Neural crest cell (in vitro differentiated cells): ENCODE measurements at regions not wholly inside any gene's neighbourhood (a gene's known extent, or its start where the extent isn't known, plus 50 kb on each side); places are given as distances from the start of the nearest gene placed in this dataset.

Source experiments
- DNase-seq: peaks from one replicate; pipeline ENCODE4 v3.0.0; 2021; ENCODE audit warnings: low read depth, mixed read lengths, low spot score
- H3K27ac Mint-ChIP-seq: one replicate; pipeline ENCODE4 v1.8.0; 2021; ENCODE audit warnings: mild to moderate bottlenecking, mixed read lengths; ENCODE audit not compliant: unreplicated experiment
- H3K27me3 Mint-ChIP-seq: 2 replicates; pipeline ENCODE4 v1.8.0; 2021; ENCODE audit warnings: low read depth, mild to moderate bottlenecking, mixed read lengths
- H3K36me3 Mint-ChIP-seq: 2 replicates; pipeline ENCODE4 v1.8.0; 2021; ENCODE audit warnings: low read depth, mild to moderate bottlenecking, mixed read lengths
- H3K4me1 Mint-ChIP-seq: 2 replicates; pipeline ENCODE4 v1.8.0; 2021; ENCODE audit warnings: mixed read lengths
- H3K4me3 Mint-ChIP-seq: one replicate; pipeline ENCODE4 v1.8.0; 2021; ENCODE audit warnings: mild to moderate bottlenecking, mixed read lengths
- H3K9me3 Mint-ChIP-seq: 2 replicates; pipeline ENCODE4 v1.8.0; 2021; ENCODE audit warnings: mixed read lengths
- TF ChIP-seq, protein P1 (sequence below): fragments of 200-600 bp; sonication (generic); conservative IDR thresholded peaks from 2 replicates; pipeline ENCODE4 v1.5.0; 2021; ENCODE audit warnings: antibody characterized with exemption, mild to moderate bottlenecking

DNA sequence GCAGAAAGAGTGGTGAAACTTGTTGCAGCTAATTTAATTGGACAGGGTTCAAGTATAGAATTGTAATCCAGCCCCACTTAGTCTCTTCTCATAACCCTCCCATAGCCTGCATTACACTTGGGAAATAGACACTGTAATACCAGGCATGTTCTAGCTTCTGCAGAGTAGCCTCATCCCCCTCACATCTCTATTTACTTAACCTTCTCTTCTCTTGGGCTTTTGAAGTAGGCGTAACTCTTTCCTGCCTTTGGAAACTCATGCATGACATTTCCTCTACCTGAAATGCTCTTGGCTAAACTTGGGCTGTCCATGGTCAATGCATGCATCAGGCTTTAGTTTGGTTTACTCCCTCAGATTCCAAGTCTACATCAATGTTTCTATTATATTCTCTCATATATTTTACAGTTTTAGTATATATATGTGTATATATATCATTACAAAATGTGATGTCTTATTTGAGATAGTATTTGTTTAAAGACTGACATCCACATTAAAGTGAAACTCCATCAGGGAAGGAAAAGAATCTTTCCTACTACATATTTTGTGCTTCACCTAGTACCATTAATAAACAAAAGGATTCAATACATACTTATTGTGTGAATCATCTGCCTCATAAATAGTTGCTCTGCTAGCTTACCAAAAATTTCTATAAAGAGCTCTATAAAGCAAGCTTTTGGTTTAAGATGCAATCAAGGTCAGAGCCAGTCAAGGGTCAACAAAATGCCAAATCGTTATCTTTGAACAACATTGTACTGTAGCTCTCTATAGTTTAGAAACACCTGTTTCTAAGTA lies 1158.0 kb downstream of the MAT2B start:
- H3K4me1 Mint-ChIP-seq = no peaks in the 10 kb centered on the region
- no peak for DNase-seq
- no peak overlapping the region for H3K4me3 Mint-ChIP-seq
- H3K27ac Mint-ChIP-seq = no peak overlapping the region
- TF ChIP-seq, protein P1, sequence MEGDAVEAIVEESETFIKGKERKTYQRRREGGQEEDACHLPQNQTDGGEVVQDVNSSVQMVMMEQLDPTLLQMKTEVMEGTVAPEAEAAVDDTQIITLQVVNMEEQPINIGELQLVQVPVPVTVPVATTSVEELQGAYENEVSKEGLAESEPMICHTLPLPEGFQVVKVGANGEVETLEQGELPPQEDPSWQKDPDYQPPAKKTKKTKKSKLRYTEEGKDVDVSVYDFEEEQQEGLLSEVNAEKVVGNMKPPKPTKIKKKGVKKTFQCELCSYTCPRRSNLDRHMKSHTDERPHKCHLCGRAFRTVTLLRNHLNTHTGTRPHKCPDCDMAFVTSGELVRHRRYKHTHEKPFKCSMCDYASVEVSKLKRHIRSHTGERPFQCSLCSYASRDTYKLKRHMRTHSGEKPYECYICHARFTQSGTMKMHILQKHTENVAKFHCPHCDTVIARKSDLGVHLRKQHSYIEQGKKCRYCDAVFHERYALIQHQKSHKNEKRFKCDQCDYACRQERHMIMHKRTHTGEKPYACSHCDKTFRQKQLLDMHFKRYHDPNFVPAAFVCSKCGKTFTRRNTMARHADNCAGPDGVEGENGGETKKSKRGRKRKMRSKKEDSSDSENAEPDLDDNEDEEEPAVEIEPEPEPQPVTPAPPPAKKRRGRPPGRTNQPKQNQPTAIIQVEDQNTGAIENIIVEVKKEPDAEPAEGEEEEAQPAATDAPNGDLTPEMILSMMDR = no peak
- no peaks in the 10 kb centered on the region for H3K36me3 Mint-ChIP-seq
- H3K9me3 Mint-ChIP-seq = no peaks in the 10 kb centered on the region
- no peaks in the 10 kb centered on the region for H3K27me3 Mint-ChIP-seq

DNA sequence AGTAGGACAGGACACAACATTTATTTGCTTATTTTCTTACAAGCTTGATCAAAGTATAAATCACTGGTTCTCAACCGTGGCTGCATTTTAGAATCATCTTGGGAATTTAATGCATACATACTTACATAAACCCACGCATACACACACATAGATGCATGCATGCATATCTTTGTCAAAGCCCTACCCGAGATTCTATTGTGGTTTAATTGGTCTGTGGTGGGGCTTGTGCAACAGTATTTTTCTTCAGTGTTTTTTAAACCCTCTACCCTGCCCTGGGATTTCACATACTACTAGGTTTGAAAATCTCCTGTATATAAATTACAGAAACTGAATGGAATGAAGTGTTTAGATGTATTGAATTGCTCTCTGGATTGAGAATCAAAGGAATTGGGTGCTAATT lies 1166.2 kb downstream of the MAT2B start:
- H3K27me3 Mint-ChIP-seq = no peaks in the 10 kb centered on the region
- no peaks in the 10 kb centered on the region for H3K4me1 Mint-ChIP-seq
- no peak for DNase-seq
- peaks cover 2% of the 10 kb centered on the region for H3K9me3 Mint-ChIP-seq
- H3K27ac Mint-ChIP-seq = no peak overlapping the region
- no peak overlapping the region for H3K4me3 Mint-ChIP-seq
- TF ChIP-seq, protein P1 = no peak
- no peaks in the 10 kb centered on the region for H3K36me3 Mint-ChIP-seq

DNA sequence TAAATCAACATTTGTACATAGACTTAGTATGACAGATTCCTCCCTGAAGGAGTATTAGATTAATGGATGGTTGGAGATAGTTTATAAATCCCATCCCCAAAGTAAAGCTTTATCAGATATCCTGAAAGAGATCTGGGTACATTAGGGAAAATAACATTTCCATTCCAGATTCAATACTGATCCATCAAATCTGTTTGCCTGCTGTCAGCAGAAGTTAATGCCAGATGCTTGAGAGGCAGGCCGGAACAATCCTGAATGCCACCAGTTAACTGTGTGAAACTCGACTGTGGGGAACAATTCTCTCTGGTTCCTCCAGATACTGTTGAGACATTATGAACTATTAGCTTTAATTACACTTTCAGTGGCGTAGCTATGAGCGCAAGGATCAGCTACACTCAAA lies 1166.8 kb downstream of the MAT2B start:
- Mint-ChIP-seq H3K9me3 (peaks cover 2% of the 10 kb centered on the region), H3K36me3 (no peaks in the 10 kb centered on the region), H3K4me3 (no peak overlapping the region), H3K27me3 (no peaks in the 10 kb centered on the region), H3K27ac (no peak overlapping the region), H3K4me1 (no peaks in the 10 kb centered on the region)
- DNase-seq = no peak
- TF ChIP-seq, protein P1 = no peak

DNA sequence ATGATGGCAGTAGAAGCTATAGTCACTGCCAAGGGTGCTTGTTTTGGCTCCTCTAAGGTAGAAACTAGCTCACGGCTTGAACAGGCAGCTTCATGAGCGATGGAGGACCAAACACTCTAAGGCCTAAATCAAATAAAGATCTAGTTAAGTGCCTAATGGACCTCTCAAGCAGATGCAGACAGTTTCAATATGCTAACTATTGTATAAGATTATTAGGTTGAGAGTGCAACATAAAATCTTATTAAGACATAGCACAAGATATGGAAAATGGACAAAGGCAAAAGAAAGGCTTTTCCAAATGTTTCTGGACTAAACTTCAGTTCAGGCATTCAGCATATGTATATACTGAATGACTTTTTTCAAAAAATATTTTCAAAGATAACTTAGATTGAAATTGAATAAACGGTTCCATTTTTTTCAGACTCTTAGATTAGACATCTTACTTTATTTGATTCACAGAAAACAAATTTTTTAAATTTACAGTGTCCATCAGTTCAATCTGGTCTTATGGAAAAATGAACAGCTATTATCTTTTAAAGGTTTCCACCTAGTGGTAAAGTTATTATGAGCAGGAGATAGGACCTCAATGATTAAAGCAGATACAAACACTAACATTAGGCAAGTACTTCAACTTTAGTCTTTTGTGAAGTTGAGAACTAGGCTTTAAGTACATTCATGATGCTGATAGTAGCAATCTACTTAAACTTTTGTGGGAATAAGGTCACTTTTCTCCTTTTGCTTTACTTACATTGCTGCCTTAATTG lies 1167.7 kb downstream of the MAT2B start:
- Mint-ChIP-seq H3K4me1 (no peaks in the 10 kb centered on the region), H3K4me3 (no peak overlapping the region), H3K27me3 (no peaks in the 10 kb centered on the region), H3K36me3 (no peaks in the 10 kb centered on the region), H3K27ac (no peak overlapping the region), H3K9me3 (peaks cover 2% of the 10 kb centered on the region)
- no peak for DNase-seq
- TF ChIP-seq, protein P1 = peak; percentile 58

DNA sequence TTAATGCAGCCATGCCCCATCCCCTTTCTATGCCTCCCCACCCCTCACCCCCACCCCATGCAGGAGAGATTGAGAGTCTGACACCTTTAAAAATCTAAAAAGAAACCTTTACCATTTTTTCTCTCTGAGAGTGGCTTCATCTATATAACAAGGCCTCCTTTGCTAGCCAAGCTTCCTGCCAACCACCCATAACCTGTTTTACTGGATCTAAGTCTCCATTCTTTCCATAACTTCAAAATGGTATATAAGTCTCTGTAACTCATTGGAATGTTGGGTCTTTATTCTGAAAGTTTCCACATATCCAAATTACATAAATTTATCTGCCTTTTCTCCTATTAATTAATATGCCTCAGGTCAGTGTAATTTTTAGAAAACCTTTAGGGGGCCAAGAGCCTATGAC lies 1174.0 kb downstream of the MAT2B start:
- Mint-ChIP-seq H3K4me1 (no peaks in the 10 kb centered on the region), H3K36me3 (no peaks in the 10 kb centered on the region), H3K27ac (no peak overlapping the region), H3K9me3 (no peaks in the 10 kb centered on the region), H3K4me3 (no peak overlapping the region), H3K27me3 (no peaks in the 10 kb centered on the region)
- DNase-seq = no peak
- TF ChIP-seq, protein P1 = no peak
